Endothelial cell of umbilical vein (primary cell): ENCODE measurements at regions not wholly inside any gene's neighbourhood (a gene's known extent, or its start where the extent isn't known, plus 50 kb on each side); places are given as distances from the start of the nearest gene placed in this dataset.

ENCODE experiments used
- CTCF ChIP-seq, 2 donors: IDR thresholded peaks; 1 replicate in 1 of 2; 2 replicates in 1 of 2; pipeline ENCODE4 v1.5.1; 2011; ENCODE audit warnings: low read length in 2 of 2, mild to moderate bottlenecking in 2 of 2, moderate library complexity in 2 of 2, control low read depth in 1 of 2, inconsistent platforms in 1 of 2, low read depth in 1 of 2; ENCODE audit not compliant: insufficient read depth in 1 of 2; ENCODE audit errors: extremely low read depth in 1 of 2
- EZH2 ChIP-seq: IDR thresholded peaks from 2 replicates; pipeline ENCODE4 v1.6.1; 2012; ENCODE audit warnings: borderline replicate concordance, low read depth, mild to moderate bottlenecking, moderate library complexity, low read length, inconsistent platforms; ENCODE audit not compliant: severe bottlenecking
- GATA2 ChIP-seq: IDR thresholded peaks from 2 replicates; pipeline ENCODE4 v1.7.0; 2011; ENCODE audit warnings: low read depth, mild to moderate bottlenecking, moderate library complexity, mixed read lengths, low read length; ENCODE audit not compliant: insufficient read length, insufficient read depth
- JUN ChIP-seq: IDR thresholded peaks from 2 replicates; pipeline ENCODE4 v1.6.1; 2011; ENCODE audit warnings: borderline replicate concordance, low read depth; ENCODE audit not compliant: insufficient read length, insufficient read depth
- MYC ChIP-seq: IDR thresholded peaks from one replicate; pipeline ENCODE4 v1.6.1; 2011; ENCODE audit warnings: mild to moderate bottlenecking, low read depth, low read length
- POLR2A ChIP-seq: IDR thresholded peaks from 2 replicates; pipeline ENCODE4 v1.6.1; 2012; ENCODE audit warnings: low read depth, mild to moderate bottlenecking, control low read depth, low read length
- POLR2AphosphoS5 ChIP-seq: IDR thresholded peaks from 2 replicates; pipeline ENCODE4 v1.6.1; 2012; ENCODE audit warnings: low read depth, mild to moderate bottlenecking, control low read depth, low read length, moderate library complexity; ENCODE audit not compliant: insufficient read depth
- TF ChIP-seq, protein P1 (sequence below): IDR thresholded peaks from 2 replicates; pipeline ENCODE4 v1.6.1; 2011; ENCODE audit not compliant: insufficient read depth, insufficient read length

DNA sequence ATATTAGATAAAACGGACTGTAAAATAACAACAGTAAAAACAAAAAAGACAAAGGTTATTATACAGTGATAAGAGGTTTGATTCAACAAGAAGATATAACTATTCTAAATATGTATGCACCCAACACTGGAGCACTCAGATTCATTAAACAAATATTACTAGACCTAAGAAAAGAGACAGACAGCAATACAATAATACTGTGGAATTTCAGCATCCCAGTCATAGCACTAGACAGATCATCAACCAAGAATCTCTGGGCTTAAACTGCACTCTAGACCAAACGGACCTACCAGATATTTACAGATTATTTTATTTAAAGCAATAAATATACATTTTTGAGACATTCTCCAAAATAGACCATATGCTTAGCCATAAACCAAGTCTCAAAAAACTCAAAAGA, 263.8 kb downstream of the C6orf118 start:
- TF ChIP-seq POLR2A (no peak), CTCF (IDR thresholded peaks at IDR 0.05; ENCODE audit: extremely low read depth in 1 of 2, insufficient read depth in 1 of 2, low read depth in 1 of 2, low read length in 2 of 2) (no peak), GATA2 (no peak), EZH2 (no peak), POLR2AphosphoS5 (no peak), JUN (no peak), MYC (no peak)
- TF ChIP-seq, protein P1, sequence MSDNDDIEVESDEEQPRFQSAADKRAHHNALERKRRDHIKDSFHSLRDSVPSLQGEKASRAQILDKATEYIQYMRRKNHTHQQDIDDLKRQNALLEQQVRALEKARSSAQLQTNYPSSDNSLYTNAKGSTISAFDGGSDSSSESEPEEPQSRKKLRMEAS = no peak
